Loucy (cell line): ENCODE measurements at regions not wholly inside any gene's neighbourhood (a gene's known extent, or its start where the extent isn't known, plus 50 kb on each side); places are given as distances from the start of the nearest gene placed in this dataset.

Experiments
- H2AFZ ChIP-seq: fragments of 200-600 bp; sonication (generic); 2 replicates; pipeline ENCODE4 v1.6.0; 2016; ENCODE audit warnings: antibody characterized with exemption, mild to moderate bottlenecking, low read length, moderate library complexity
- H3F3A ChIP-seq: fragments of 200-600 bp; 2 replicates; pipeline ENCODE4 v1.6.0; 2016; ENCODE audit warnings: antibody characterized with exemption, low read depth, mild to moderate bottlenecking
- H3K27me3 ChIP-seq: fragments of 200-600 bp; sonication (generic); 2 replicates; pipeline ENCODE4 v1.6.1; 2014; ENCODE audit warnings: low read length, mild to moderate bottlenecking; ENCODE audit not compliant: insufficient read depth, poor library complexity, severe bottlenecking
- H3K36me3 ChIP-seq: fragments of 200-600 bp; sonication (generic); 2 replicates; pipeline ENCODE4 v1.6.1; 2016; ENCODE audit warnings: low read length; ENCODE audit not compliant: insufficient read depth
- H3K4me1 ChIP-seq: fragments of 200-600 bp; sonication (generic); 2 replicates; pipeline ENCODE4 v1.5.1; 2014; ENCODE audit warnings: low read length, mild to moderate bottlenecking; ENCODE audit not compliant: insufficient read depth, poor library complexity, severe bottlenecking
- H3K4me2 ChIP-seq: fragments of 200-600 bp; sonication (generic); 2 replicates; pipeline ENCODE4 v1.6.0; 2014; ENCODE audit warnings: antibody characterized with exemption, low read length, low read depth, mild to moderate bottlenecking; ENCODE audit not compliant: poor library complexity, severe bottlenecking
- H3K4me3 ChIP-seq: fragments of 200-600 bp; sonication (generic); 2 replicates; pipeline ENCODE4 v1.5.1; 2014; ENCODE audit warnings: low read length, mild to moderate bottlenecking, mixed read lengths; ENCODE audit not compliant: poor library complexity, severe bottlenecking
- H3K79me2 ChIP-seq: fragments of 200-600 bp; sonication (generic); 2 replicates; pipeline ENCODE4 v1.6.1; 2014; ENCODE audit warnings: low read length; ENCODE audit not compliant: insufficient read depth
- H3K9ac ChIP-seq: fragments of 200-600 bp; sonication (generic); 2 replicates; pipeline ENCODE4 v1.6.0; 2014; ENCODE audit warnings: mild to moderate bottlenecking, low read depth, low read length, moderate library complexity; ENCODE audit not compliant: poor library complexity, severe bottlenecking
- H3K9me2 ChIP-seq: fragments of 200-600 bp; sonication (generic); replicated peaks from 2 replicates; pipeline ENCODE4 v1.6.1; 2016; ENCODE audit warnings: low read depth, low read length, mixed read lengths
- H3K9me3 ChIP-seq: fragments of 200-600 bp; sonication (generic); 2 replicates; pipeline ENCODE4 v1.6.1; 2014; ENCODE audit warnings: mild to moderate bottlenecking, antibody characterized with exemption, low read length, low read depth; ENCODE audit not compliant: insufficient read depth
- H4K20me1 ChIP-seq: fragments of 200-600 bp; sonication (generic); 2 replicates; pipeline ENCODE4 v1.6.0; 2014; ENCODE audit warnings: antibody characterized with exemption, low read length, mild to moderate bottlenecking; ENCODE audit not compliant: insufficient read depth, poor library complexity, severe bottlenecking
- EZH2phosphoT487 ChIP-seq: fragments of 200-600 bp; IDR thresholded peaks from 2 replicates; pipeline ENCODE4 v1.6.1; 2018; ENCODE audit warnings: antibody characterized with exemption, mild to moderate bottlenecking, moderate library complexity, borderline replicate concordance
- TF ChIP-seq, protein P1 (sequence below): fragments of 200-600 bp; sonication (generic); conservative IDR thresholded peaks from 2 replicates; pipeline ENCODE4 v1.5.1; 2014; ENCODE audit warnings: mild to moderate bottlenecking, antibody characterized with exemption, low read length

- no peak overlapping the region for H2AFZ ChIP-seq
- H3K36me3 ChIP-seq, result no peaks in the 10 kb centered on the region
- no peaks in the 10 kb centered on the region for H3K27me3 ChIP-seq
- H4K20me1 ChIP-seq, result no peaks in the 10 kb centered on the region
- no peaks in the 10 kb centered on the region for H3K4me1 ChIP-seq
- no peaks in the 10 kb centered on the region for H3F3A ChIP-seq
- H3K4me2 ChIP-seq, result no peak overlapping the region
- no peaks in the 10 kb centered on the region for H3K9me2 ChIP-seq
- no peak for TF ChIP-seq EZH2phosphoT487
- TF ChIP-seq, protein P1, sequence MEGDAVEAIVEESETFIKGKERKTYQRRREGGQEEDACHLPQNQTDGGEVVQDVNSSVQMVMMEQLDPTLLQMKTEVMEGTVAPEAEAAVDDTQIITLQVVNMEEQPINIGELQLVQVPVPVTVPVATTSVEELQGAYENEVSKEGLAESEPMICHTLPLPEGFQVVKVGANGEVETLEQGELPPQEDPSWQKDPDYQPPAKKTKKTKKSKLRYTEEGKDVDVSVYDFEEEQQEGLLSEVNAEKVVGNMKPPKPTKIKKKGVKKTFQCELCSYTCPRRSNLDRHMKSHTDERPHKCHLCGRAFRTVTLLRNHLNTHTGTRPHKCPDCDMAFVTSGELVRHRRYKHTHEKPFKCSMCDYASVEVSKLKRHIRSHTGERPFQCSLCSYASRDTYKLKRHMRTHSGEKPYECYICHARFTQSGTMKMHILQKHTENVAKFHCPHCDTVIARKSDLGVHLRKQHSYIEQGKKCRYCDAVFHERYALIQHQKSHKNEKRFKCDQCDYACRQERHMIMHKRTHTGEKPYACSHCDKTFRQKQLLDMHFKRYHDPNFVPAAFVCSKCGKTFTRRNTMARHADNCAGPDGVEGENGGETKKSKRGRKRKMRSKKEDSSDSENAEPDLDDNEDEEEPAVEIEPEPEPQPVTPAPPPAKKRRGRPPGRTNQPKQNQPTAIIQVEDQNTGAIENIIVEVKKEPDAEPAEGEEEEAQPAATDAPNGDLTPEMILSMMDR, result no peak
- no peak overlapping the region for H3K4me3 ChIP-seq
- H3K9ac ChIP-seq, result no peak overlapping the region
- no peaks in the 10 kb centered on the region for H3K79me2 ChIP-seq
- no peaks in the 10 kb centered on the region for H3K9me3 ChIP-seq
These were observed 550.2 kb upstream of the LINC00305 start for GRCh38 chr18:64699081-64699480.

GRCh38 chr18:64695851-64696553, 547.1 kb upstream of the LINC00305 start:
- H3K9ac ChIP-seq, result no peak overlapping the region

DNA sequence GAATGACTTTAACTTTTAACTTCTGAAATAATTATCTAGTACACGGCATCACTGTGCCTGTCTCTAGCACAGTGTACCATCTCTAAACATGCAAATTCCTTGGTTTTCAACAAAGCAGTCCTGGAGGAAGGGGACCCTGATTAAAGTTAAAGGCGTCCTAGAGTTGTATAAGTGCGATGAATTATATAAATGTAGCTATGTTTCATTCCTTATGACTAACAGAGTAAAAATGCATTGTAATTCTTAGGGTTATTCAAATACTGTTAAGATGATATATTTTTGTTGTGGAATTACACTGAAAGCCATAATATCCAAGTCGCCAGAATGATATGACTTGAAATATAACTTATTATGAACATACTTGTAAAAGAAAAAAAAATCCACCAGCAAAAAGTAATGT, 544.9 kb upstream of the LINC00305 start:
- no peaks in the 10 kb centered on the region for H3K79me2 ChIP-seq
- no peak overlapping the region for H3K4me2 ChIP-seq
- H3K9me2 ChIP-seq, result no peaks in the 10 kb centered on the region
- H3K4me1 ChIP-seq, result no peaks in the 10 kb centered on the region
- H3F3A ChIP-seq, result no peaks in the 10 kb centered on the region
- H4K20me1 ChIP-seq, result no peaks in the 10 kb centered on the region
- H3K36me3 ChIP-seq, result no peaks in the 10 kb centered on the region
- TF ChIP-seq, protein P1, result no peak
- no peak for TF ChIP-seq EZH2phosphoT487
- H3K9me3 ChIP-seq, result no peaks in the 10 kb centered on the region
- H3K27me3 ChIP-seq, result no peaks in the 10 kb centered on the region
- H3K4me3 ChIP-seq, result no peak overlapping the region
- H3K9ac ChIP-seq, result no peak overlapping the region
- no peak overlapping the region for H2AFZ ChIP-seq

More at GRCh38 chr18:64695851-64696553, 547.1 kb upstream of the LINC00305 start:
- Histone ChIP-seq H3K4me3 (no peak overlapping the region), H3K9me3 (no peaks in the 10 kb centered on the region), H3F3A (no peaks in the 10 kb centered on the region), H3K27me3 (no peaks in the 10 kb centered on the region), H3K4me2 (no peak overlapping the region), H3K79me2 (no peaks in the 10 kb centered on the region), H4K20me1 (no peaks in the 10 kb centered on the region), H3K36me3 (no peaks in the 10 kb centered on the region), H3K9me2 (no peaks in the 10 kb centered on the region), H3K4me1 (no peaks in the 10 kb centered on the region), H2AFZ (0 out of 2 replicates have a peak overlapping the region, but pooled peaks have one; percentile 36)
- TF ChIP-seq EZH2phosphoT487, result no peak
- TF ChIP-seq, protein P1, result no peak
